Lower lobe of right lung (tissue), 2 donors: ENCODE measurements at regions not wholly inside any gene's neighbourhood (a gene's known extent, or its start where the extent isn't known, plus 50 kb on each side); places are given as distances from the start of the nearest gene placed in this dataset.

Experiments
- ATAC-seq, 2 donors: fragments of 200-7000 bp; cut with Tn5 transposase; one replicate each; pipeline ENCODE4 v1.9.1; 2020 to 2022; ENCODE audit warnings: mild to moderate bottlenecking in 2 of 2, moderate library complexity in 2 of 2
- DNase-seq: peaks from one replicate; pipeline ENCODE4 v3.0.0-alpha.2; 2020
- H3K27ac ChIP-seq: fragments of 200-600 bp; one replicate; pipeline ENCODE4 v1.8.0; 2022
- H3K27me3 ChIP-seq: fragments of 200-600 bp; one replicate; pipeline ENCODE4 v1.8.0; 2022; ENCODE audit warnings: low read depth
- H3K36me3 ChIP-seq: fragments of 200-600 bp; one replicate; pipeline ENCODE4 v1.8.0; 2022; ENCODE audit warnings: mild to moderate bottlenecking
- H3K4me1 ChIP-seq: fragments of 200-600 bp; one replicate; pipeline ENCODE4 v1.8.0; 2022
- H3K4me3 ChIP-seq: fragments of 200-600 bp; one replicate; pipeline ENCODE4 v1.8.0; 2022; ENCODE audit warnings: mild to moderate bottlenecking
- H3K9me3 ChIP-seq: fragments of 200-600 bp; one replicate; pipeline ENCODE4 v1.8.0; 2022
- CTCF ChIP-seq: fragments of 200-600 bp; IDR thresholded peaks from one replicate; pipeline ENCODE4 v1.8.0; 2022; ENCODE audit warnings: antibody characterized with exemption, mild to moderate bottlenecking
- intact Hi-C: fragments of 100-400 bp; cut with DNase I; formaldehyde crosslinking; loops from one replicate; pipeline ENCODE4 v1.11.0; 2022
- donor health status: DM: no; HTN: yes; CAD: no; lungs with severe emphysema.

GRCh38 chr15:25175789-25176615 lies 221.2 kb downstream of the SNRPN start:
- Histone ChIP-seq H3K9me3 (peaks cover 52% of the 10 kb centered on the region), H3K27me3 (no peaks in the 10 kb centered on the region), H3K4me1 (no peaks in the 10 kb centered on the region), H3K4me3 (no peak overlapping the region), H3K36me3 (no peaks in the 10 kb centered on the region), H3K27ac (no peak overlapping the region)
- peak; percentile 24 for DNase-seq
- intact Hi-C loops = no loop called here
- TF ChIP-seq CTCF = no peak
- no peak for ATAC-seq

- DNase-seq (no peak), ATAC-seq (no peak)
- no peak for TF ChIP-seq CTCF
- no peaks in the 10 kb centered on the region for H3K4me1 ChIP-seq
- no peaks in the 10 kb centered on the region for H3K36me3 ChIP-seq
- no peak overlapping the region for H3K27ac ChIP-seq
- H3K4me3 ChIP-seq = no peak overlapping the region
- no peaks in the 10 kb centered on the region for H3K27me3 ChIP-seq
- peaks cover 47% of the 10 kb centered on the region for H3K9me3 ChIP-seq
- intact Hi-C loops = no loop called here
Measured at GRCh38 chr15:25176616-25176923, 221.8 kb downstream of the SNRPN start.

GRCh38 chr15:25176991-25177954 lies 222.5 kb downstream of the SNRPN start:
- Histone ChIP-seq H3K4me1 (no peaks in the 10 kb centered on the region), H3K9me3 (peaks cover 46% of the 10 kb centered on the region), H3K27me3 (no peaks in the 10 kb centered on the region), H3K27ac (no peak overlapping the region), H3K36me3 (no peaks in the 10 kb centered on the region), H3K4me3 (no peak overlapping the region)
- peak; percentile 31 for DNase-seq
- no peak for ATAC-seq
- no peak for TF ChIP-seq CTCF
- intact Hi-C loops = no loop called here

GRCh38 chr15:25177955-25178801 lies 223.4 kb downstream of the SNRPN start:
- DNase-seq = peak; percentile 34
- no peaks in the 10 kb centered on the region for H3K4me1 ChIP-seq

More at GRCh38 chr15:25177955-25178801, 223.4 kb downstream of the SNRPN start:
- no peaks in the 10 kb centered on the region for H3K27me3 ChIP-seq
- no peak for ATAC-seq
- no peaks in the 10 kb centered on the region for H3K36me3 ChIP-seq
- intact Hi-C loops = no loop called here
- H3K9me3 ChIP-seq = peaks cover 45% of the 10 kb centered on the region
- no peak for TF ChIP-seq CTCF
- H3K27ac ChIP-seq = no peak overlapping the region
- no peak overlapping the region for H3K4me3 ChIP-seq
